Neuronal stem cell (in vitro differentiated cells): ENCODE measurements at regions not wholly inside any gene's neighbourhood (a gene's known extent, or its start where the extent isn't known, plus 50 kb on each side); places are given as distances from the start of the nearest gene placed in this dataset.

Source experiments
- DNase-seq: peaks from one replicate; pipeline ENCODE4 v3.0.0-alpha.2; 2013; ENCODE audit warnings: low spot score
- H2AFZ ChIP-seq: one replicate; pipeline ENCODE4 v1.6.1; 2013; ENCODE audit warnings: mild to moderate bottlenecking, low read length, inconsistent platforms
- H2AK5ac ChIP-seq: 2 replicates; pipeline ENCODE4 v1.6.1; 2013; ENCODE audit warnings: low read depth, mild to moderate bottlenecking, inconsistent platforms, low read length, moderate library complexity, mixed read lengths
- H2BK120ac ChIP-seq: 2 replicates; pipeline ENCODE4 v1.6.1; 2013; ENCODE audit warnings: low read depth, mild to moderate bottlenecking, inconsistent platforms, low read length, moderate library complexity, mixed read lengths
- H2BK12ac ChIP-seq: one replicate; pipeline ENCODE4 v1.6.1; 2013; ENCODE audit warnings: low read length, inconsistent platforms
- H2BK15ac ChIP-seq: 2 replicates; pipeline ENCODE4 v1.6.1; 2013; ENCODE audit warnings: mild to moderate bottlenecking, low read length, inconsistent platforms, mixed read lengths
- H2BK5ac ChIP-seq: one replicate; pipeline ENCODE4 v1.6.1; 2013; ENCODE audit warnings: inconsistent platforms, mild to moderate bottlenecking, low read length, moderate library complexity
- H3K14ac ChIP-seq: one replicate; pipeline ENCODE4 v1.6.1; 2013; ENCODE audit warnings: low read length, inconsistent platforms
- H3K18ac ChIP-seq: 2 replicates; pipeline ENCODE4 v1.6.1; 2013; ENCODE audit warnings: low read length, inconsistent platforms
- H3K23ac ChIP-seq: 2 replicates; pipeline ENCODE4 v1.6.1; 2013; ENCODE audit warnings: low read depth, mild to moderate bottlenecking, mixed read lengths, low read length, inconsistent platforms; ENCODE audit not compliant: poor library complexity
- H3K27ac ChIP-seq: replicated peaks from 3 replicates; pipeline ENCODE4 v1.5.1; 2013; ENCODE audit warnings: low read length, inconsistent platforms
- H3K27me3 ChIP-seq, 3 experiments: 2 replicates each; pipeline ENCODE4 v1.6.1; 2013; ENCODE audit warnings: low read length in 3 of 3, mild to moderate bottlenecking in 2 of 3, inconsistent platforms in 1 of 3, low read depth in 1 of 3, mixed read lengths in 1 of 3, moderate library complexity in 1 of 3; ENCODE audit not compliant: control insufficient read depth in 3 of 3, insufficient read depth in 3 of 3
- H3K36me3 ChIP-seq, 2 donors: replicated peaks in 1 of 2; 2 replicates each; pipeline ENCODE4 v1.6.1; 2013; ENCODE audit warnings: low read length in 2 of 2; ENCODE audit not compliant: control insufficient read depth in 2 of 2, insufficient read depth in 2 of 2
- H3K4ac ChIP-seq: 2 replicates; pipeline ENCODE4 v1.6.1; 2013; ENCODE audit warnings: inconsistent platforms, mild to moderate bottlenecking, low read length, moderate library complexity
- H3K4me1 ChIP-seq, 2 donors: 1 replicate in 1 of 2; 2 replicates in 1 of 2; pipeline ENCODE4 v1.6.1; 2013; ENCODE audit warnings: low read length in 2 of 2, low read depth in 1 of 2; ENCODE audit not compliant: control insufficient read depth in 2 of 2, insufficient read depth in 1 of 2
- H3K4me2 ChIP-seq: one replicate; pipeline ENCODE4 v1.6.1; 2013; ENCODE audit warnings: mild to moderate bottlenecking, low read length, inconsistent platforms; ENCODE audit not compliant: insufficient read depth, poor library complexity, severe bottlenecking
- H3K4me3 ChIP-seq, 2 donors: 2 replicates each; pipeline ENCODE4 v1.5.1; 2013; ENCODE audit warnings: low read length in 2 of 2, mild to moderate bottlenecking in 2 of 2, inconsistent platforms in 1 of 2, moderate library complexity in 1 of 2
- H3K79me1 ChIP-seq: one replicate; pipeline ENCODE4 v1.6.1; 2013; ENCODE audit warnings: low read depth, mild to moderate bottlenecking, inconsistent platforms, low read length, moderate library complexity
- H3K9ac ChIP-seq: one replicate; pipeline ENCODE4 v1.6.1; 2013; ENCODE audit warnings: mild to moderate bottlenecking, low read depth, low read length, inconsistent platforms; ENCODE audit not compliant: poor library complexity
- H3K9me3 ChIP-seq, 2 donors: replicated peaks in 1 of 2; 2 replicates each; pipeline versions ENCODE3 to v1.6.1; 2013; ENCODE audit warnings: low read length in 2 of 2, mild to moderate bottlenecking in 2 of 2, inconsistent platforms in 1 of 2, low read depth in 1 of 2, mixed read lengths in 1 of 2, moderate library complexity in 1 of 2; ENCODE audit not compliant: control insufficient read depth in 2 of 2, insufficient read depth in 1 of 2
- H4K8ac ChIP-seq: one replicate; pipeline ENCODE4 v1.6.1; 2013; ENCODE audit warnings: low read depth, mild to moderate bottlenecking, inconsistent platforms, low read length, moderate library complexity
- H4K91ac ChIP-seq: one replicate; pipeline ENCODE4 v1.6.1; 2013; ENCODE audit warnings: low read length, low read depth, mild to moderate bottlenecking, inconsistent platforms; ENCODE audit not compliant: poor library complexity
- WGBS, 2 donors: extraction: QIAGEN DNeasy Blood & Tissue Kit; methylation state at CpG; one replicate each; pipeline ENCODE4 v1.1.7; 2013; ENCODE audit warnings: missing lambda C conversion rate in 2 of 2, mixed read lengths in 1 of 2; ENCODE audit not compliant: insufficient read length in 2 of 2, insufficient replicate concordance in 1 of 2; ENCODE audit errors: extremely low coverage in 2 of 2; 5-methylcytosine and 5-hydroxymethylcytosine counted together

- Histone ChIP-seq H3K27ac (no peak overlapping the region), H3K79me1 (no peaks in the 10 kb centered on the region), H2BK12ac (no peak overlapping the region), H3K36me3 (peaks cover 0 to 2% of the 10 kb centered on the region in 2 donors), H3K4me3 (no peak overlapping the region), H2BK120ac (no peak overlapping the region), H3K18ac (peak overlapping the region; percentile 84), H3K4me1 (peaks cover 12 to 31% of the 10 kb centered on the region in 2 donors), H3K4ac (no peak overlapping the region), H4K8ac (no peak overlapping the region), H2AK5ac (no peak overlapping the region), H3K14ac (no peak overlapping the region), H2BK15ac (peak overlapping the region; percentile 11), H2AFZ (no peak overlapping the region), H3K27me3 (peaks cover 0 to 4% (median 2%) of the 10 kb centered on the region in 3 experiments), H3K9me3 (peaks cover 3 to 5% of the 10 kb centered on the region in 2 donors), H2BK5ac (no peak overlapping the region), H4K91ac (no peak overlapping the region), H3K9ac (peak overlapping the region; percentile 31), H3K4me2 (no peak overlapping the region), H3K23ac (no peak overlapping the region)
- no CpG with 5 or more reads among the region's 15 CpGs for WGBS, 2 donors
- DNase-seq: no peak
These were observed 137.8 kb upstream of the PPP2R2D start for GRCh38 chr10:131762789-131763696.

DNA sequence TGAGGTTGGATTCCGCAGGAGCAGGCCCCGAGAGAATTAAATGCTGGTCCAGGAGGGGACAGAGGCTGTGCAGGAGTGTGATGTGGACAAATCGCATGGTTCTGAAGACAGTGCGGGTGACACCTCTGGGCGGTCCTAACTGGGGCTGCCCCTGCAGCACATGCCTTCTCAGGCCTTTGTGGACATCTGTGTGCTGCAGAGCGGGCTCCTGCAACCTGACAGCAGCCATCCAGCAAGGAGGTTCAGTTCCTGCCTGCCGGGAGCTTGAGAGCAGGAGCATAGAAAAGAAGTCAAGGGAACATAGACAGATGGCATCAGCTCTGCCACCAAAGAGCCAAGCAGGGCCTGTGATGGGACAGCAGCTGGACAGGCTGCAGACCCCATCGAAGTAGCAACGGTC, 135.9 kb upstream of the PPP2R2D start:
- Histone ChIP-seq H2BK5ac (no peak overlapping the region), H3K36me3 (no peaks in the 10 kb centered on the region), H4K91ac (no peak overlapping the region), H3K14ac (no peak overlapping the region), H3K79me1 (no peaks in the 10 kb centered on the region), H3K4me1 (peaks cover 2 to 23% of the 10 kb centered on the region in 2 donors), H3K27ac (no peak overlapping the region), H2AFZ (no peak overlapping the region), H2BK15ac (peak overlapping the region; percentile 38), H3K9ac (no peak overlapping the region), H3K4me2 (no peak overlapping the region), H3K18ac (no peak overlapping the region), H2AK5ac (peak overlapping the region; percentile 16), H2BK12ac (no peak overlapping the region), H2BK120ac (no peak overlapping the region), H4K8ac (no peak overlapping the region), H3K4me3 (no peak overlapping the region), H3K9me3 (peaks cover 1 to 3% of the 10 kb centered on the region in 2 donors), H3K27me3 (peaks cover 0 to 4% (median 0%) of the 10 kb centered on the region in 3 experiments), H3K23ac (peak overlapping the region; percentile 21), H3K4ac (no peak overlapping the region)
- WGBS, 2 donors: no CpG with 5 or more reads among the region's 9 CpGs
- DNase-seq: no peak

DNA sequence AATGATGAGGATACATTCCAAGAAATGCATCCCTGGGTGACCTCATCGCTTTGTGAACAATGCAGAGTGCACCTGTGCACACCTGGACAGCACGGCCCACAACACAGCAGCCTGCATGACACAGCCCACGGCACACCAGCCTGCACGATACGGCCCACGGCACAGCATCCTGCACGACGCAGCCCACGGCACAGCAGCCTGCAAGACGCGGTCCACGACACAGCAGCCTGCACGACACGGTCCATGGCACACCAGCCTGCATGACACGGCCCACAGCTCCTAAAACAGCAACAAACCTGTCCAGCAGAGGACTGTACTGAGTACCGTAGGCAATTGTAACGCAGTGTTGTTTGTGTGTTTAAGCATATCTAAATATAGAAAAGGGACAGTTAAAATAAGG, 134.7 kb upstream of the PPP2R2D start:
- H3K4me1 ChIP-seq: peaks cover 2 to 13% of the 10 kb centered on the region in 2 donors
- no peak overlapping the region for H3K4me2 ChIP-seq
- peak overlapping the region; percentile 83 for H3K23ac ChIP-seq
- H2AFZ ChIP-seq: no peak overlapping the region
- H3K9ac ChIP-seq: no peak overlapping the region
- peak overlapping the region; percentile 57 for H2AK5ac ChIP-seq
- H3K4ac ChIP-seq: peak overlapping the region; percentile 93
- H3K14ac ChIP-seq: no peak overlapping the region
- peak overlapping the region; percentile 45 for H2BK15ac ChIP-seq
- H4K91ac ChIP-seq: no peak overlapping the region
- H3K4me3 ChIP-seq: peak overlapping the region in 1 of 2 donors; percentile 71
- no peaks in the 10 kb centered on the region for H3K79me1 ChIP-seq
- no peaks in the 10 kb centered on the region for H3K36me3 ChIP-seq
- no CpG with 5 or more reads among the region's 17 CpGs for WGBS, 2 donors
- no peaks in the 10 kb centered on the region for H3K9me3 ChIP-seq
- H2BK120ac ChIP-seq: peak overlapping the region; percentile 16
- H3K18ac ChIP-seq: peak overlapping the region; percentile 59
- no peak overlapping the region for H4K8ac ChIP-seq
- no peak overlapping the region for H2BK5ac ChIP-seq
- peaks cover 0 to 4% (median 0%) of the 10 kb centered on the region in 3 experiments for H3K27me3 ChIP-seq
- H2BK12ac ChIP-seq: peak overlapping the region; percentile 63
- H3K27ac ChIP-seq: no peak overlapping the region
- DNase-seq: no peak

- H2BK5ac ChIP-seq: no peak overlapping the region
- H3K9me3 ChIP-seq: no peaks in the 10 kb centered on the region
- peaks cover 0 to 8% (median 0%) of the 10 kb centered on the region in 3 experiments for H3K27me3 ChIP-seq
- H2BK12ac ChIP-seq: no peak overlapping the region
- H3K23ac ChIP-seq: no peak overlapping the region
- no peak overlapping the region for H4K91ac ChIP-seq
- H3K79me1 ChIP-seq: no peaks in the 10 kb centered on the region
- no peak overlapping the region for H2BK15ac ChIP-seq
- no peak overlapping the region for H3K9ac ChIP-seq
- WGBS, 2 donors: no CpG with 5 or more reads among the region's 7 CpGs
- H3K4me1 ChIP-seq: peaks cover 2 to 11% of the 10 kb centered on the region in 2 donors
- H3K4me3 ChIP-seq: no peak overlapping the region
- H3K4ac ChIP-seq: no peak overlapping the region
- no peak overlapping the region for H2BK120ac ChIP-seq
- no peak overlapping the region for H3K18ac ChIP-seq
- DNase-seq: no peak
- no peak overlapping the region for H2AK5ac ChIP-seq
- no peaks in the 10 kb centered on the region for H3K36me3 ChIP-seq
- H3K4me2 ChIP-seq: no peak overlapping the region
- H3K27ac ChIP-seq: no peak overlapping the region
- H3K14ac ChIP-seq: no peak overlapping the region
- no peak overlapping the region for H2AFZ ChIP-seq
- H4K8ac ChIP-seq: no peak overlapping the region
These were observed 133.1 kb upstream of the PPP2R2D start for GRCh38 chr10:131767716-131768115.
